DOHH2 (cell line): ENCODE measurements at regions not wholly inside any gene's neighbourhood (a gene's known extent, or its start where the extent isn't known, plus 50 kb on each side); places are given as distances from the start of the nearest gene placed in this dataset.

Experiments
- EZH2phosphoT487 ChIP-seq: fragments of 200-600 bp; sonication (generic); IDR thresholded peaks from 2 replicates; pipeline ENCODE4 v1.6.1; 2017; ENCODE audit warnings: borderline replicate concordance, mild to moderate bottlenecking, antibody characterized with exemption, low read length, moderate library complexity, mixed read lengths
- TF ChIP-seq, protein P1 (sequence below): fragments of 200-600 bp; sonication (generic); IDR thresholded peaks from one replicate; pipeline ENCODE4 v1.5.1; 2014; ENCODE audit warnings: antibody characterized with exemption, mild to moderate bottlenecking, low read depth, low read length; ENCODE audit not compliant: poor library complexity, severe bottlenecking

GRCh38 chr5:2910401-2911175, 159.1 kb upstream of the IRX2 start:
- TF ChIP-seq, protein P1, sequence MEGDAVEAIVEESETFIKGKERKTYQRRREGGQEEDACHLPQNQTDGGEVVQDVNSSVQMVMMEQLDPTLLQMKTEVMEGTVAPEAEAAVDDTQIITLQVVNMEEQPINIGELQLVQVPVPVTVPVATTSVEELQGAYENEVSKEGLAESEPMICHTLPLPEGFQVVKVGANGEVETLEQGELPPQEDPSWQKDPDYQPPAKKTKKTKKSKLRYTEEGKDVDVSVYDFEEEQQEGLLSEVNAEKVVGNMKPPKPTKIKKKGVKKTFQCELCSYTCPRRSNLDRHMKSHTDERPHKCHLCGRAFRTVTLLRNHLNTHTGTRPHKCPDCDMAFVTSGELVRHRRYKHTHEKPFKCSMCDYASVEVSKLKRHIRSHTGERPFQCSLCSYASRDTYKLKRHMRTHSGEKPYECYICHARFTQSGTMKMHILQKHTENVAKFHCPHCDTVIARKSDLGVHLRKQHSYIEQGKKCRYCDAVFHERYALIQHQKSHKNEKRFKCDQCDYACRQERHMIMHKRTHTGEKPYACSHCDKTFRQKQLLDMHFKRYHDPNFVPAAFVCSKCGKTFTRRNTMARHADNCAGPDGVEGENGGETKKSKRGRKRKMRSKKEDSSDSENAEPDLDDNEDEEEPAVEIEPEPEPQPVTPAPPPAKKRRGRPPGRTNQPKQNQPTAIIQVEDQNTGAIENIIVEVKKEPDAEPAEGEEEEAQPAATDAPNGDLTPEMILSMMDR = no peak
- TF ChIP-seq EZH2phosphoT487 = no peak
